ENCODE measurements at regions not wholly inside any gene's neighbourhood (a gene's known extent, or its start where the extent isn't known, plus 50 kb on each side); places are given as distances from the start of the nearest gene placed in this dataset.

GRCh38 chr4:112001041-112001440 lies 144.2 kb upstream of the FAM241A start (continued):
- TF ChIP-seq ATF3 (IDR thresholded peaks at IDR 0.05; ENCODE audit: insufficient read depth, low read depth, low read length) (no peak), CHD7 (IDR thresholded peaks at IDR 0.05; ENCODE audit: insufficient replicate concordance, low read length) (no peak), SP4 (IDR thresholded peaks at IDR 0.05; ENCODE audit: low read length) (no peak), ATF2 (IDR thresholded peaks at IDR 0.05; ENCODE audit: low read length) (no peak), HDAC2 (IDR thresholded peaks at IDR 0.05; ENCODE audit: borderline replicate concordance in 1 of 2, low read depth in 2 of 2, low read length in 2 of 2) (no peak), HDAC6 (IDR thresholded peaks at IDR 0.05; ENCODE audit: low read depth, low read length) (no peak), RNF2 (IDR thresholded peaks at IDR 0.05; ENCODE audit: borderline replicate concordance, low read depth, low read length, missing control alignments, poor library complexity, severe bottlenecking) (no peak)
